HFF-Myc (cell line): ENCODE measurements at regions not wholly inside any gene's neighbourhood (a gene's known extent, or its start where the extent isn't known, plus 50 kb on each side); places are given as distances from the start of the nearest gene placed in this dataset.

ENCODE experiments used
- DNase-seq: peaks from one replicate; pipeline ENCODE4 v3.0.0-alpha.2; 2011; ENCODE audit warnings: low read depth; ENCODE audit errors: extremely low read depth
- H3K4me3 ChIP-seq: replicated peaks from 2 replicates; pipeline ENCODE4 v1.5.1; 2011; ENCODE audit warnings: low read depth, mild to moderate bottlenecking, control low read depth, low read length
- CTCF ChIP-seq: IDR thresholded peaks from 2 replicates; pipeline ENCODE4 v1.5.1; 2012; ENCODE audit warnings: mild to moderate bottlenecking, low read depth, low read length, control low read depth; ENCODE audit errors: missing control alignments

- H3K4me3 ChIP-seq, result no peak overlapping the region
- no peak for DNase-seq
- TF ChIP-seq CTCF, result no peak
Measured at GRCh38 chr6:1516742-1517520, 92.8 kb upstream of the FOXC1 start.

GRCh38 chr6:1518855-1519254, 90.9 kb upstream of the FOXC1 start:
- no peak overlapping the region for H3K4me3 ChIP-seq
- TF ChIP-seq CTCF, result no peak
- DNase-seq, result no peak

GRCh38 chr6:1519597-1519996, 90.1 kb upstream of the FOXC1 start:
- no peak overlapping the region for H3K4me3 ChIP-seq
- no peak for DNase-seq
- TF ChIP-seq CTCF, result no peak

- TF ChIP-seq CTCF, result no peak
- H3K4me3 ChIP-seq, result no peak overlapping the region
- DNase-seq, result no peak
Measured at GRCh38 chr6:1522779-1523178, 86.9 kb upstream of the FOXC1 start.

- H3K4me3 ChIP-seq, result no peak overlapping the region
- TF ChIP-seq CTCF, result peak; percentile 48
- no peak for DNase-seq
Measured at GRCh38 chr6:1524040-1524480, 85.7 kb upstream of the FOXC1 start.

GRCh38 chr6:1525364-1526038, 84.2 kb upstream of the FOXC1 start:
- no peak overlapping the region for H3K4me3 ChIP-seq
- DNase-seq, result no peak
- no peak for TF ChIP-seq CTCF
